Neuron (in vitro differentiated cells): ENCODE measurements at regions not wholly inside any gene's neighbourhood (a gene's known extent, or its start where the extent isn't known, plus 50 kb on each side); places are given as distances from the start of the nearest gene placed in this dataset.
A peak's percentile ranks its signal among the peaks of the same experiment; 100 is the strongest.
"Not testable (repeated sequence)": the region's sequence is repeated elsewhere in the genome, so short reads cannot be mapped to it uniquely, and the experiment has no call there.

Experiments
- H2AFZ ChIP-seq: one replicate; pipeline ENCODE4 v1.6.1; 2013; ENCODE audit warnings: low read depth, mild to moderate bottlenecking, inconsistent platforms, low read length, moderate library complexity
- H3K27me3 ChIP-seq: one replicate; pipeline ENCODE4 v1.6.1; 2013; ENCODE audit warnings: low read length; ENCODE audit not compliant: insufficient read depth
- H3K36me3 ChIP-seq: one replicate; pipeline ENCODE4 v1.6.1; 2013; ENCODE audit warnings: low read length; ENCODE audit not compliant: insufficient read depth
- H3K4me1 ChIP-seq: one replicate; pipeline ENCODE4 v1.6.1; 2013; ENCODE audit warnings: low read length; ENCODE audit not compliant: insufficient read depth
- H3K4me3 ChIP-seq: 2 replicates; pipeline ENCODE4 v1.5.1; 2013; ENCODE audit warnings: mild to moderate bottlenecking, low read length, moderate library complexity
- H3K9me3 ChIP-seq: one replicate; pipeline ENCODE4 v1.6.1; 2013; ENCODE audit warnings: low read length

DNA sequence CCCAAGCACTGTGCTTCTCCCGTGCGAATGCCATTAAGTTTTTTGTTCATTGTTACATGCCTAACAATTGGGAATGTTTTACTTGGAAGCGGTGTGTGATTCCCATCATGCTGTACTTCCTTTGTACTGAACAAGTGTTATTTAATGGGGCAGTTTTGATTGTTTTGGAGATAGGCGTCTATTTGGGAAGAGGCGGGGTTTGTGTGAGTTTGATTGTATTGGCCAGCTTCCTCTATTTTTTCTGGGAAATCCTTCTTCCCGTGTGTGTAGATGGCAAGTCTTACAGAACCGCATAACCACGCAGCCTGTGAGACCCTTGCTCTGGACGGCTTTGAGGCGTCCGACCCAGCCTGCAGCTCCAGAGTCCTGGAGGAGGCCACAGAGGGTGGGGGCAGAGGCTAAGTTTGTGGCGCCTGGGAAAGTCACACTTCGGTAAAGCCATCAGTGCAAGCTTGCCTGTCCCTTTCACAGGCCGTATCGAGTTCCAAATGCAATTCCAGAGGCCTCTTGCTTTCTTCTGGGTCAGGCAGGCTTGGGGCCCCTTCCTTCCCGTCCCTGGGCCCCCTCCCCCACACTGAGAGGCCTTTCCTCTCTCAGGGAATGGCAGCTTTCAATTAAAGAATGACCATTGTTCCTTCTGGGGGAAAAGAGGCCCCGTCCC, 210.3 kb downstream of the TOMM20 start:
- H3K9me3 ChIP-seq: peaks cover 3% of the 10 kb centered on the region
- H2AFZ ChIP-seq: peak overlapping the region; percentile 93
- H3K27me3 ChIP-seq: no peaks in the 10 kb centered on the region
- H3K4me1 ChIP-seq: peaks cover 31% of the 10 kb centered on the region
- H3K4me3 ChIP-seq: no peak overlapping the region
- H3K36me3 ChIP-seq: no peaks in the 10 kb centered on the region

DNA sequence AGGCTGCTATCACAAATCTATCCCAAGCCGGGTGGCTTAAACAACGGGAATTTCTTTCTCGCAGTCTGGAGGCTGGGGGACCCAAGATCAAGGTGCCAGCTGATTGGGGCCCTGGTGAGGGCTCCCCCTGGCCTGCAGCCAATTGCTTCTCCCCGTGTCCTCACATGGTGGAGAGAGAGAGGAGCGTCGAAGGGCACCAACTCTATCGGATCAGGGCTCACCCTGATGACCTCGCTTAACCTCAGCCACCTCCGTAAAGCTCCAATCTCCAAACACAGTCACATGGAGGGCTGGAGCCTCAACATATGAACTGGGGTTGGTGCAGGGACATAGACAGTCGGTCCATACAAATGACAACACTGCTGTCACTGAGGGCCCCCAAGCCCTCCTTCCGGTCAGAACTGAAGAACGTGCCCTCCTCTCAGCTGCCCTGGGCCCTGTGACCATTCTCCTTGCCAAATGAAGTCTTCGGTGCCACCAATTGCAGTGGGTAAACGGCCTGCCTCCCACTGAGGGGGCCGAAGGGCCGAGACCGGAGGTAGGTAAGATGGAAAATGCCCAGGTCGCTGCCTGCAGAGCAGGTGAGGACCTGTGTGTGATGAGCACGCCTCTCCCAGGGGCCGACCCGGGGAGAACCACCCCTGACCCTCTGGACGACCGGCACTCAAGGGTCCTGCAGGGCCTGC, 211.0 kb downstream of the TOMM20 start:
- H3K9me3 ChIP-seq: peaks cover 3% of the 10 kb centered on the region
- H3K4me1 ChIP-seq: peaks cover 31% of the 10 kb centered on the region
- no peaks in the 10 kb centered on the region for H3K27me3 ChIP-seq
- peak overlapping the region; percentile 93 for H2AFZ ChIP-seq
- H3K4me3 ChIP-seq: no peak overlapping the region
- no peaks in the 10 kb centered on the region for H3K36me3 ChIP-seq

GRCh38 chr1:234916840-234917239, 211.8 kb downstream of the TOMM20 start:
- Histone ChIP-seq H3K9me3 (peaks cover 3% of the 10 kb centered on the region), H3K4me3 (no peak overlapping the region), H3K36me3 (no peaks in the 10 kb centered on the region), H2AFZ (no peak overlapping the region), H3K4me1 (peaks cover 33% of the 10 kb centered on the region), H3K27me3 (no peaks in the 10 kb centered on the region)

DNA sequence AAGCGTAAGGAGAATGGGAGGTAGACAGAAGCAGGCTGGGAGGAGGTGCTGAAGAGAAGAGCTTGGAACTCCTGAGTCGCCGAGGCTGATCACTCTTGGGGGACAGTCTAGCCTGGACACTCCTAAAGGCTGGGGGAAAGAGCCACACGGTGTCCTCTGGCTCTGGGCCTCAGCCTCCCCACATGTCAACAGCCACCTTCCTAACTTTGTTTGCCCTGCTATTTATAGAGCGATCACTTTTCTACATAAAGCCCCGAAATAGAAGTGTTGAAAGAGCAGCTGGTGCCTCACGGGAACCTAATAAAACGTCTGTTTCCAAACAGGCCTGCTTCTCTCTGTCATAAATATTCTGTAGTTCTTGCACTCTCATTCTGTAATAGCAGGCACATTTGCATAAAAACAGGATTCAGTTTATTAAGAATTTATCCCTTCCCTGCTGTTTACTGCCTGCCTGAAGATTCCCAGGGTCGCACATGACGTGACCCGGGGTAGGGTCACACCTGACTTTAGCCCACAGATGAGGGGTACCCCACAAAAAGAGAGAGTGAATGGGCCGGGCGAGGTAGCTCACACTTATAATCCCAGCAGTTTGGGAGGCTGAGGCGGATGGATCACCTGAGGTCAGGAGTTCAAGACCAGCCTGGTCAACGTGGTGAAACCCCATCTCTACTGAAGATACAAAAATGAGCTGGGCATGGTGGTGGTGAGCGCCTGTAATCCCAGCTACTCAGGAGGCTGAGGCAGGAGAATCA, 212.5 kb downstream of the TOMM20 start:
- Histone ChIP-seq H3K4me1 (peaks cover 25% of the 10 kb centered on the region), H3K36me3 (no peaks in the 10 kb centered on the region), H3K4me3 (no peak overlapping the region), H3K9me3 (peaks cover 3% of the 10 kb centered on the region), H2AFZ (no peak overlapping the region), H3K27me3 (no peaks in the 10 kb centered on the region)

GRCh38 chr1:234914606-234915290, 213.9 kb downstream of the TOMM20 start:
- no peak overlapping the region for H3K4me3 ChIP-seq
- H3K36me3 ChIP-seq: no peaks in the 10 kb centered on the region
- H3K9me3 ChIP-seq: no peaks in the 10 kb centered on the region
- H3K4me1 ChIP-seq: peaks cover 21% of the 10 kb centered on the region
- H2AFZ ChIP-seq: no peak overlapping the region
- no peaks in the 10 kb centered on the region for H3K27me3 ChIP-seq

DNA sequence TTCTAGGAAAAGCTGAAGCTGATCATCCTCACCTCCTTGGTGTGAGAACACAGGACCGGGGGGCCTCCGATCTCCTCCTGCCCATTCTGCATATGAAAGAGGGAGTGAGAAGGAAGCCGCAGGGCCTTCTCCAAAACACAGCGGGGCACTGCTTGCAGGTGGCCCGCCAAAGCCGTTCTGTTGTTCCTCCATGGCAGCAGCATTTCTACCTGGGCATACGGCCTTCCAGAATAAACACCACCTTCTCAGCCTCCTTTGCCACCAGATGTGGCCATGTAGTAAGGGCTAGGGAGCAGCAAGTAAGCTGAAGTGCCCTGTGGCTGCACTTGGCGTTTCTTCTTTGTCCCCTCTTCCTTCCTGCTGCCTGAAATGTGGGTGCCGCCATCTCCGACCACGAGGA, 214.9 kb downstream of the TOMM20 start:
- H3K9me3 ChIP-seq: no peaks in the 10 kb centered on the region
- H3K4me1 ChIP-seq: peaks cover 14% of the 10 kb centered on the region
- H3K4me3 ChIP-seq: no peak overlapping the region
- H3K27me3 ChIP-seq: no peaks in the 10 kb centered on the region
- no peak overlapping the region for H2AFZ ChIP-seq
- H3K36me3 ChIP-seq: no peaks in the 10 kb centered on the region

GRCh38 chr1:234913278-234913649, 215.4 kb downstream of the TOMM20 start:
- Histone ChIP-seq H3K27me3 (no peaks in the 10 kb centered on the region), H3K9me3 (no peaks in the 10 kb centered on the region), H3K4me3 (no peak overlapping the region), H3K36me3 (no peaks in the 10 kb centered on the region), H3K4me1 (peaks cover 9% of the 10 kb centered on the region), H2AFZ (no peak overlapping the region)

- H3K27me3 ChIP-seq: no peaks in the 10 kb centered on the region
- no peak overlapping the region for H3K4me3 ChIP-seq
- no peaks in the 10 kb centered on the region for H3K9me3 ChIP-seq
- H3K36me3 ChIP-seq: no peaks in the 10 kb centered on the region
- H2AFZ ChIP-seq: no peak overlapping the region
- H3K4me1 ChIP-seq: peaks cover 4% of the 10 kb centered on the region
Measured at GRCh38 chr1:234912548-234913277, 215.9 kb downstream of the TOMM20 start.

DNA sequence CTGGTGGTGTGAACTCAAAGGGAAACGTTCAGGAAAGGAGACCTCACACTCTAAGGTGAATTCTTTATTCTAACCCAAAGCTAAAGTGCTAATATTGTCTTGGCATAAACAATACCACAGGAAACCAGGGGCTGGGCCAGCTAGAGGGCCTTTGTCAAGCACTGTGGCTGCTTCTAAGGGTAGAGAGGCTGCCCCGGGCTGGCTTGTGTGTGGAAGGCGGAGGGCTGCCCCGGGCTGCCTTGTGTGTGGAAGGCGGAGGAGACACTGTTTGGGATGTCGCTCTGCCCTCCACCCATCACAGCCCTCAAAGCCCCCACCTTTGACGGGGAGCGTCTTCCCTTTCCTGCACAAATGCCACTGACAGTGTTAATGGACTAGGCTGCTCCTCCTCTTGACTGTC, 216.8 kb downstream of the TOMM20 start:
- Histone ChIP-seq H3K4me3 (no peak overlapping the region), H3K36me3 (no peaks in the 10 kb centered on the region), H3K9me3 (no peaks in the 10 kb centered on the region), H3K4me1 (peaks cover 2% of the 10 kb centered on the region), H3K27me3 (no peaks in the 10 kb centered on the region), H2AFZ (peak overlapping the region; percentile 2)

- not testable (repeated sequence) for H3K9me3 ChIP-seq, H3K36me3 ChIP-seq, H3K27me3 ChIP-seq, H3K4me3 ChIP-seq, H2AFZ ChIP-seq, H3K4me1 ChIP-seq
Measured at GRCh38 chr1:234911136-234911535, 217.5 kb downstream of the TOMM20 start.

DNA sequence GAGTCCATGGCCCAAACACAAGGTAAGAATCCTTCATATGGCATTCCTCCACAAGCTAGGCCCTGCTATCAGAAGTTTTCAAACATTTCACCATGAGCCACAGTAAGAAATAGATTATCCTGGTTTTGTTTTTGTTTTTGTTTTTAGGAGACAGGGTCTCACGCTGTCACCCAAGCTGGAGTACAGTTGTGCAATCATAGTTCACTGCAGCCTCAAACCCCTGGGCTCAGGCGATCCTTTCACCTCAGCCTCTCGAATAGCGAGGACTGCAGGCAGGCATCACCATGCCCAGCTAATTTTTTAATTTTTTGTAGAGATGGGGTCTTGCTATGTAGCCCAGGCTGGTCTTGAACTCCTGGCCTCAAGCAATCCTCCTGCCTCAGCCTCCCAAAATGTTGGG, 218.8 kb downstream of the TOMM20 start:
- Histone ChIP-seq H3K27me3 (no peaks in the 10 kb centered on the region), H3K4me1 (peaks cover 2% of the 10 kb centered on the region), H3K36me3 (no peaks in the 10 kb centered on the region), H2AFZ (no peak overlapping the region), H3K4me3 (no peak overlapping the region), H3K9me3 (no peaks in the 10 kb centered on the region)

DNA sequence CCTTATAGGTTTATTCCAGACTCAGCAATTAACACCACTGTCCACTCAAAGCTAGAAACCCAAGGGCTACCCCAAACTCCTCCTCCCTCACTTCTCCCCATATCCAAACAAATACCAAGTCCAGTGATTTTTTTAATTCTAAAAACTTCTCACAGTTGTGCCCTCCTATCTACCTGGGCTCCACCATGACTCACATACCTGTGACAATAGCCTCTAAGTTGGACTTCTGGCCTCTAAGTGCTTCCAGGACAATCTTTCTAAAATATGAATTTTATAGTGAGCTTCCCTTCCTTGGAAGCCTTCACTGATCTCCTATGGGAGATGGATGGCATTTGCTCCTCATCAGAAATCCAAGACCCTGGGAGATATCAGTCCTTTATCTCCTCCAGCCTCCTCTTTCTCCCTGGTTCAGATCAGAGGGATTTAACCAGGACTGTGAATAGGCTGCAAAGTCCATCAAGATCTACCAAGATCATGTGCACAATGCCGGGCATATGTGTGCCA, 219.3 kb downstream of the TOMM20 start:
- no peaks in the 10 kb centered on the region for H3K36me3 ChIP-seq
- H3K4me1 ChIP-seq: peaks cover 2% of the 10 kb centered on the region
- H2AFZ ChIP-seq: no peak overlapping the region
- no peak overlapping the region for H3K4me3 ChIP-seq
- no peaks in the 10 kb centered on the region for H3K9me3 ChIP-seq
- no peaks in the 10 kb centered on the region for H3K27me3 ChIP-seq
